GM23338 (cell line): ENCODE measurements at regions not wholly inside any gene's neighbourhood (a gene's known extent, or its start where the extent isn't known, plus 50 kb on each side); places are given as distances from the start of the nearest gene placed in this dataset.

ENCODE experiments used
- EZH2 ChIP-seq: fragments of 200-600 bp; sonication (generic); IDR thresholded peaks from one replicate; pipeline ENCODE4 v1.8.0; 2017; ENCODE audit warnings: antibody characterized with exemption, mild to moderate bottlenecking, low read depth; ENCODE audit not compliant: unreplicated experiment
- EZH2phosphoT487 ChIP-seq: fragments of 200-600 bp; sonication (generic); IDR thresholded peaks from one replicate; pipeline ENCODE4 v1.8.1; 2018; ENCODE audit warnings: antibody characterized with exemption; ENCODE audit not compliant: unreplicated experiment
- POLR2AphosphoS5 ChIP-seq: IDR thresholded peaks from 2 replicates; pipeline ENCODE4 v1.6.1; 2016; ENCODE audit warnings: antibody characterized with exemption, low read depth
- REST ChIP-seq: IDR thresholded peaks from one replicate; pipeline ENCODE4 v1.6.1; 2018; ENCODE audit warnings: antibody characterized with exemption; ENCODE audit not compliant: unreplicated experiment
- ZNF114 ChIP-seq: fragments of 250-450 bp; sonication (Bioruptor Pico); IDR thresholded peaks from 2 replicates; pipeline ENCODE4 v1.5.0; 2020; ENCODE audit warnings: mild to moderate bottlenecking, moderate library complexity
- ZNF331 ChIP-seq: fragments of 250-450 bp; sonication (Bioruptor Pico); IDR thresholded peaks from 2 replicates; pipeline ENCODE4 v1.5.0; 2020; ENCODE audit warnings: low read depth, mild to moderate bottlenecking, moderate library complexity
- TF ChIP-seq, protein P1 (sequence below), 2 experiments: fragments of 200-600 bp in 1 of 2; sonication (generic) in 1 of 2; conservative IDR thresholded peaks; 2 replicates each; pipeline versions ENCODE4 v1.5.1 to v1.6.1; 2016 to 2017; ENCODE audit warnings: antibody characterized with exemption in 2 of 2, low read depth in 2 of 2, mild to moderate bottlenecking in 2 of 2, moderate library complexity in 1 of 2
- TF ChIP-seq, protein P2 (sequence below): IDR thresholded peaks from 2 replicates; pipeline ENCODE4 v1.6.1; 2016; ENCODE audit warnings: antibody characterized with exemption

DNA sequence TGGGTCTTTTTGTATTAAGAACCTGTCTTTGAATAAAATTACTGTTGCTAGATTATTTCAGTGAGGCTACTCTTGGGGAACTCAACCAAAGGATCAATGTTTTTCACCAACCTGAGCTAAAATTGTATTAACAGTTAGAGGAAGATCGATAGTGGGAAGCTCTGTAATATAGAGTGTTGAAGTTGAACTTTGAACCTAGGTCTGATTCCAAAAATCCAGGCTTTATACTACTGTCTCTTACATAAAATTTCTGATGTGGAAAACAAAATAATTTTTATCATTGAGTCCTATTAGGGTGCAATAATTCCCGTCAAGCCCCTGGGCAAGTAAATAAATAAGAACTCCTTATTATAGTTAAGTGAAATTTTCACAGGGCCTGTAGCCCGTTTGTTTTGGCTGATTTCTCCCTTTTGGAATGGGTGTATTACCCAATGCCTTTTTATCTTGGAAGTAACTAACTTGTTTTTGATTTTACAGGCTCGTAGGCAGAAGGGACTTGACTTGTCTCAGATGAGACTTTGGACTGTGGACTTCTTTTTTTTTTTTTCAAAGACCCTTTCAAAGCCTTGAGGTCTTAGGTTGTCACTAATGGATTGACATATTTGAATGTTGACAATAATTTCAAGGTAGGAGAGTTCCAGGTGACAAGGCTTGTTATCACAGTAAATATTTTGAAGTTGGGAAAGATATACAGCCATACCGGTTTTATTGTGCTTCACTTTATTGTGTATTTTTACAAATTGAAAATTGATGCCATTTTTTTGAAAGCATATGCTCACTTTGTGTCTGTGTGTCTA lies 276.1 kb downstream of the NFKBIZ start:
- TF ChIP-seq, protein P1, sequence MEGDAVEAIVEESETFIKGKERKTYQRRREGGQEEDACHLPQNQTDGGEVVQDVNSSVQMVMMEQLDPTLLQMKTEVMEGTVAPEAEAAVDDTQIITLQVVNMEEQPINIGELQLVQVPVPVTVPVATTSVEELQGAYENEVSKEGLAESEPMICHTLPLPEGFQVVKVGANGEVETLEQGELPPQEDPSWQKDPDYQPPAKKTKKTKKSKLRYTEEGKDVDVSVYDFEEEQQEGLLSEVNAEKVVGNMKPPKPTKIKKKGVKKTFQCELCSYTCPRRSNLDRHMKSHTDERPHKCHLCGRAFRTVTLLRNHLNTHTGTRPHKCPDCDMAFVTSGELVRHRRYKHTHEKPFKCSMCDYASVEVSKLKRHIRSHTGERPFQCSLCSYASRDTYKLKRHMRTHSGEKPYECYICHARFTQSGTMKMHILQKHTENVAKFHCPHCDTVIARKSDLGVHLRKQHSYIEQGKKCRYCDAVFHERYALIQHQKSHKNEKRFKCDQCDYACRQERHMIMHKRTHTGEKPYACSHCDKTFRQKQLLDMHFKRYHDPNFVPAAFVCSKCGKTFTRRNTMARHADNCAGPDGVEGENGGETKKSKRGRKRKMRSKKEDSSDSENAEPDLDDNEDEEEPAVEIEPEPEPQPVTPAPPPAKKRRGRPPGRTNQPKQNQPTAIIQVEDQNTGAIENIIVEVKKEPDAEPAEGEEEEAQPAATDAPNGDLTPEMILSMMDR (conservative IDR thresholded peaks at IDR 0.05; ENCODE audit: low read depth in 2 of 2): no peak
- TF ChIP-seq EZH2 (no peak), EZH2phosphoT487 (no peak), POLR2AphosphoS5 (no peak), ZNF331 (no peak), REST (no peak), ZNF114 (CRISPR knock-in tag) (no peak)
- TF ChIP-seq, protein P2, sequence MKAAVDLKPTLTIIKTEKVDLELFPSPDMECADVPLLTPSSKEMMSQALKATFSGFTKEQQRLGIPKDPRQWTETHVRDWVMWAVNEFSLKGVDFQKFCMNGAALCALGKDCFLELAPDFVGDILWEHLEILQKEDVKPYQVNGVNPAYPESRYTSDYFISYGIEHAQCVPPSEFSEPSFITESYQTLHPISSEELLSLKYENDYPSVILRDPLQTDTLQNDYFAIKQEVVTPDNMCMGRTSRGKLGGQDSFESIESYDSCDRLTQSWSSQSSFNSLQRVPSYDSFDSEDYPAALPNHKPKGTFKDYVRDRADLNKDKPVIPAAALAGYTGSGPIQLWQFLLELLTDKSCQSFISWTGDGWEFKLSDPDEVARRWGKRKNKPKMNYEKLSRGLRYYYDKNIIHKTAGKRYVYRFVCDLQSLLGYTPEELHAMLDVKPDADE: no peak
